ENCODE measurements at regions not wholly inside any gene's neighbourhood (a gene's known extent, or its start where the extent isn't known, plus 50 kb on each side); places are given as distances from the start of the nearest gene placed in this dataset.

GRCh38 chr13:104297075-104297474 is 1230.9 kb upstream of the SLC10A2 start:
- TF ChIP-seq GATA3 (IDR thresholded peaks at IDR 0.05; ENCODE audit: low read depth, low read length): no peak
- TF ChIP-seq GATA2 (IDR thresholded peaks at IDR 0.05; ENCODE audit: low read depth, low read length): no peak

DNA sequence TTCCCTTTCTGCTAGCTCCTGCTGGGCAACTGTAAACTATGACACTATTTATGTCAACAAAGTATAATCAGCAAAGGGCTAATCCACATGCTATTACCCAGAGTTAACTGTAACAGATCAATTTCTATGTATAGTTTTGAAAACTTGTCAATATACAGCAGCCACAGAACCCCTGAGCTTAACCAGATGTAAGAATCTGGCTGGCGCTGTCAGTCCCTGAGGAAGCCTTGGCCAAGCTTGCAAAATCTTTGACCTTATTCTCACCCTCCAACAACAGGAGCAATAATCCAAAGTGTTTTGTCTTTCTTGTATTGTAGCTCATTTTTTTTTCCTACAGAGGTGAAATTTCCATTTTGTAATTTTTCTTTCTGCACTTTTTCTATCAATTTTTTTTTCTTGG is 1230.1 kb upstream of the SLC10A2 start:
- no peak for TF ChIP-seq GATA2 (IDR thresholded peaks at IDR 0.05; ENCODE audit: low read depth, low read length)
- no peak for TF ChIP-seq GATA3 (IDR thresholded peaks at IDR 0.05; ENCODE audit: low read depth, low read length)

- TF ChIP-seq GATA2 (IDR thresholded peaks at IDR 0.05; ENCODE audit: low read depth, low read length) (peak; percentile 78), GATA3 (IDR thresholded peaks at IDR 0.05; ENCODE audit: low read depth, low read length) (peak; percentile 69; the same call in 1 of the 2 replicates)
Measured at GRCh38 chr13:104295537-104295936, 1229.3 kb upstream of the SLC10A2 start.

- TF ChIP-seq GATA2 (IDR thresholded peaks at IDR 0.05; ENCODE audit: low read depth, low read length): no peak
- no peak for TF ChIP-seq GATA3 (IDR thresholded peaks at IDR 0.05; ENCODE audit: low read depth, low read length)
Measured at GRCh38 chr13:104289400-104289799, 1223.2 kb upstream of the SLC10A2 start.

DNA sequence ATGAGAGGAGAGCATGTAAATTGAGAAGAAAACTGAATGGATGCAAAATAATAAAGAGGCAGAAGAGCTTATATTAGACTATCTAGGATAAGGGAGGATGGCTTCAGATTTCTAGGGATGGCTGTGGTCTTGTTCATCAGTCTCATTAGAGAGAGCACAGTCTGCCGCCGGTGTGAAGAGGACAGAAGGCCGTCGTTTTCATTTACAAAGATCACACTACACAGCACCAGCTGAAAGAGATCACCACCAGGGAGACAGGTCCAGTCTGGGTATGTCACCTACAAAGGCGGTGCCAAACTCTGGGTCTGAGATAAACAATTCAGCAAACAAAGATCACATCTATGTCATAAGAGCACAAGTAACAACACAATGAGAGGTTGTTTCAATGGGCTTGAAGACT is 1222.3 kb upstream of the SLC10A2 start:
- TF ChIP-seq GATA3 (IDR thresholded peaks at IDR 0.05; ENCODE audit: low read depth, low read length) (no peak), GATA2 (IDR thresholded peaks at IDR 0.05; ENCODE audit: low read depth, low read length) (no peak)

GRCh38 chr13:104286566-104287290 is 1220.5 kb upstream of the SLC10A2 start:
- no peak for TF ChIP-seq GATA2 (IDR thresholded peaks at IDR 0.05; ENCODE audit: low read depth, low read length)
- no peak for TF ChIP-seq GATA3 (IDR thresholded peaks at IDR 0.05; ENCODE audit: low read depth, low read length)

GRCh38 chr13:104281910-104282309 is 1215.7 kb upstream of the SLC10A2 start:
- TF ChIP-seq GATA2 (IDR thresholded peaks at IDR 0.05; ENCODE audit: low read depth, low read length) (no peak), GATA3 (IDR thresholded peaks at IDR 0.05; ENCODE audit: low read depth, low read length) (no peak)

DNA sequence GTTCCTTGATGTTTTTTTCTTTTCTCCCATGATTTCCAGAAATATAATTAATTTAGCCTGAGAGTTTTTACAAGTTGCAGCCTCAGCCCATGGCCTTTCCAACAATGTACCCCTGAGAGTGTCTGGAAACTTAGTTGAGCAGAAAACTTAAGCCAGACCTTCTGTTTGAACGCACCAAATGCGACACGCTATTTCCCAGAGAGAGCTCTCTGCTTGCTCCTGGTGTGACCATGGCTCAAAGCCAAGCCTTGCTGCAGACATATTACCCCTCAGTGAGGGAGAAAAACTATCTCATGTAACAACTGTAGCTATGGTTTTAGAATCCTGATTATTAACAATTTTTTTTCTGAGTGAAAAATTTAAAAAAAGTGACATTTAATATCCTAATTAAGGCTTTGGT is 1204.5 kb upstream of the SLC10A2 start:
- TF ChIP-seq GATA3 (IDR thresholded peaks at IDR 0.05; ENCODE audit: low read depth, low read length) (no peak), GATA2 (IDR thresholded peaks at IDR 0.05; ENCODE audit: low read depth, low read length) (no peak)

DNA sequence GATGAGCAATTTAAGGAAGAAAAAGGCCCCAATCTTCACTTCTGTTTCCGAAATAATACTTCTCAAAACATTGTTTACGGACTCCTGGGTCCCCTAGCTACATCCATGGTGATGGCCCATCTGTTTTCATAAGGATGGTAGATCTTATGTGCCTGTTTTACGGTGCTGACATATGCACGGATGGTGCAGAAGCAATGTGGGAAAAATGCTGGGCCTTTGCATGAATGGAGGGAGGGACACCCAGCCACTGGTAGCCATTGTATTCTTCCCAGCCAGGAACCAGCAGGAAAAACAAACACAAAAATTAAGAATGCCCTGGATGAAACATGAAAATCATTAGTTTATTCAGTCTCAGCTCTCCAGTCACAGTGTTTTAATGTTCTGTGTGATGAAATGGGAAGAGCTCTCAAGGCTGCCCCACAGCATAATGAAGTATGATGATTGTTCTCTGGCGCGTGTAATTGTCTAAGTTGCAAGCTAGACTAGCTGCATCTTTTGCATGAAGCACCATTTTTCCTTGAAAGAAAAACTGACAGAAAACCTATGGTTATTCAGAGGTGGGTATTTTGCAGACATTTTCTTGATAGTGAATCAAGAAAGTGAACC is 1201.1 kb upstream of the SLC10A2 start:
- TF ChIP-seq GATA3 (IDR thresholded peaks at IDR 0.05; ENCODE audit: low read depth, low read length) (no peak), GATA2 (IDR thresholded peaks at IDR 0.05; ENCODE audit: low read depth, low read length) (no peak)

GRCh38 chr13:104256701-104257100 is 1190.5 kb upstream of the SLC10A2 start:
- no peak for TF ChIP-seq GATA2 (IDR thresholded peaks at IDR 0.05; ENCODE audit: low read depth, low read length)
- TF ChIP-seq GATA3 (IDR thresholded peaks at IDR 0.05; ENCODE audit: low read depth, low read length): no peak

DNA sequence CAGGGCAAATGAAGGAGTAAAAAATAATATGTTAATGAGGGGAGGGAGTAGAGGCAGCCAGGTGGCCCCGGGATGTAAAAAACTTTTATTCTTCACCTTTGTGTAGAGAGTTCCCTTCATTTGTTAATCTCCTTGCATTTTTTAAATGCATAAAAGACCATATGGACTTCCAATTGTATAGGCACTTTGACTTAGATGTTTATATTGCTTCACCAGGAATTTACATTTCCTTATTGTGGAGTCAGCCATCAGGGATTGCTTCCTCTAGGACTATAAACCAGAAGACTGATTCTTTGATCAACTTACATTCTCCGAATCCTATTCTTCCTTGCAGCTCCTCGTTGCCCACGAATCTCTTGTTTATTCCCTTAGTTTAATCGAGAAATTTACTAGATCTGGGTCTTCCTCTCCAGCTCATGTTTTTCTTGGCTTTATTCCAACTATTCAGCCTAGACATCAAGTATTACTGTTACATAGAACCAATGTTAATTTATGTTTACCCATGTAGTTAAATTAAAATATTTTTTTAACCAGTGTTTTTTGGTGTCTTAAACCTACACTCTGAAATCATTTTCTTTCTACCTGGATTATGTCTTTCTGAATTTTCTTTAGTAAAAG is 1187.0 kb upstream of the SLC10A2 start:
- no peak for TF ChIP-seq GATA3 (IDR thresholded peaks at IDR 0.05; ENCODE audit: low read depth, low read length)
- no peak for TF ChIP-seq GATA2 (IDR thresholded peaks at IDR 0.05; ENCODE audit: low read depth, low read length)

DNA sequence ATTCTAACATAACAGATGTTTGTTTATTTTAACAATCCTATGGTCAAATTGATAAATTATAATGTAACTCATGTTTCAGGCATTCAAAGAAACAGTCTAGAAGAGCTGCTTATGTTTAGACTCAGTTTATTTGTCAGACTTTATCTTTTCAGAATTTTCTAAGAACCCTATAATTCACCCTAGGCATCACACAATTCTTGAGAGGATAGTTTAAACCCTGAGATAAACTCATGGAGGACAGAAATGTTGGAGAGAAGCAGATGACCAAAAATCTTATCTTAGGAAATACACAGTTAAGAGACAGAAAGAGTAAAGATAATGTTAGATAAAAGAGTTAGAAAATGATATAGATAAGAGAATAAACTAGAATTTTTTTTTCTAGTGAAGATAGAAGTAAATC is 1185.7 kb upstream of the SLC10A2 start:
- TF ChIP-seq GATA2 (IDR thresholded peaks at IDR 0.05; ENCODE audit: low read depth, low read length) (no peak), GATA3 (IDR thresholded peaks at IDR 0.05; ENCODE audit: low read depth, low read length) (no peak)

DNA sequence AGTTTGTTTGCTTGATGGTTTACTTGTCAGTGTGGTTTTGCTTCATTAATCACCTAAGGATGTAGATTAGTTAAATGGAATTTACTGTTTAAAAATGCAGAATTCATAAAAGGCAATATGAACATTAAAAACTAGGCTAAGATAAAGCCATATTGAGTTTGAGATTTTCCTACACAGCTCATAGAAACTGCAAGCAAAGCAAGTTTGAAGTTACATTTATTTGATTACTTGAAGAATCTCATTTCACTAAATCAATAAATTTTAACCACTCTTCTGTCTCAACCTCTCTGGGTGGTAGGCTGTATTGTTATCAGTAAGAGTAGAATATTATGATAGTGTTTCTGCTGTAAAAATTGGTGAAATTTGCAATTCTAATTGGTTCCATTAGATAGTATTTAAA is 1180.7 kb upstream of the SLC10A2 start:
- TF ChIP-seq GATA3 (IDR thresholded peaks at IDR 0.05; ENCODE audit: low read depth, low read length): no peak
- TF ChIP-seq GATA2 (IDR thresholded peaks at IDR 0.05; ENCODE audit: low read depth, low read length): no peak

- TF ChIP-seq GATA3 (IDR thresholded peaks at IDR 0.05; ENCODE audit: low read depth, low read length) (no peak), GATA2 (IDR thresholded peaks at IDR 0.05; ENCODE audit: low read depth, low read length) (no peak)
Measured at GRCh38 chr13:104206450-104207044, 1140.3 kb upstream of the SLC10A2 start.

Measured in SH-SY5Y (cell line).